ENCODE measurements at regions not wholly inside any gene's neighbourhood (a gene's known extent, or its start where the extent isn't known, plus 50 kb on each side); places are given as distances from the start of the nearest gene placed in this dataset.

- TF ChIP-seq CTCF (conservative IDR thresholded peaks at IDR 0.05), result no peak
- Mint-ChIP-seq H3K27ac (no peak overlapping the region), H3K4me3 (no peak overlapping the region), H3K36me3 (no peaks in the 10 kb centered on the region), H3K4me1 (ENCODE audit: unreplicated experiment) (no peaks in the 10 kb centered on the region), H3K9me3 (peaks cover 7% of the 10 kb centered on the region), H3K27me3 (no peaks in the 10 kb centered on the region)
- DNase-seq (ENCODE audit: extremely low spot score, unreplicated experiment), result no peak
Observed at GRCh38 chr10:30256084-30256483, 93.0 kb downstream of the MTPAP start.

GRCh38 chr10:30254926-30255325 is 94.2 kb downstream of the MTPAP start:
- no peak for DNase-seq (ENCODE audit: extremely low spot score, unreplicated experiment)
- Mint-ChIP-seq H3K4me1 (ENCODE audit: unreplicated experiment) (no peaks in the 10 kb centered on the region), H3K4me3 (no peak overlapping the region), H3K9me3 (peaks cover 7% of the 10 kb centered on the region), H3K27me3 (no peaks in the 10 kb centered on the region), H3K36me3 (no peaks in the 10 kb centered on the region), H3K27ac (no peak overlapping the region)
- TF ChIP-seq CTCF (conservative IDR thresholded peaks at IDR 0.05), result no peak

GRCh38 chr10:30248728-30249127 is 100.3 kb downstream of the MTPAP start:
- H3K27ac Mint-ChIP-seq, result no peak overlapping the region
- H3K9me3 Mint-ChIP-seq, result no peaks in the 10 kb centered on the region
- no peak for DNase-seq (ENCODE audit: extremely low spot score, unreplicated experiment)
- no peak for TF ChIP-seq CTCF (conservative IDR thresholded peaks at IDR 0.05)
- H3K36me3 Mint-ChIP-seq, result no peaks in the 10 kb centered on the region
- no peaks in the 10 kb centered on the region for H3K27me3 Mint-ChIP-seq
- no peak overlapping the region for H3K4me3 Mint-ChIP-seq
- H3K4me1 Mint-ChIP-seq (ENCODE audit: unreplicated experiment), result no peaks in the 10 kb centered on the region

GRCh38 chr10:30247704-30248103 is 101.4 kb downstream of the MTPAP start:
- TF ChIP-seq CTCF (conservative IDR thresholded peaks at IDR 0.05), result no peak
- H3K27me3 Mint-ChIP-seq, result no peaks in the 10 kb centered on the region
- H3K27ac Mint-ChIP-seq, result no peak overlapping the region
- no peaks in the 10 kb centered on the region for H3K4me1 Mint-ChIP-seq (ENCODE audit: unreplicated experiment)
- no peak overlapping the region for H3K4me3 Mint-ChIP-seq
- no peaks in the 10 kb centered on the region for H3K9me3 Mint-ChIP-seq
- no peak for DNase-seq (ENCODE audit: extremely low spot score, unreplicated experiment)
- H3K36me3 Mint-ChIP-seq, result no peaks in the 10 kb centered on the region

GRCh38 chr10:30241422-30242110 is 107.5 kb downstream of the MTPAP start:
- H3K9me3 Mint-ChIP-seq, result no peaks in the 10 kb centered on the region
- no peak overlapping the region for H3K27ac Mint-ChIP-seq
- no peak for DNase-seq (ENCODE audit: extremely low spot score, unreplicated experiment)
- H3K36me3 Mint-ChIP-seq, result no peaks in the 10 kb centered on the region
- H3K4me1 Mint-ChIP-seq (ENCODE audit: unreplicated experiment), result peaks cover 5% of the 10 kb centered on the region
- no peaks in the 10 kb centered on the region for H3K27me3 Mint-ChIP-seq
- no peak for TF ChIP-seq CTCF (conservative IDR thresholded peaks at IDR 0.05)
- no peak overlapping the region for H3K4me3 Mint-ChIP-seq

- H3K27me3 Mint-ChIP-seq, result no peaks in the 10 kb centered on the region
- H3K36me3 Mint-ChIP-seq, result no peaks in the 10 kb centered on the region
- no peak overlapping the region for H3K4me3 Mint-ChIP-seq
- TF ChIP-seq CTCF (conservative IDR thresholded peaks at IDR 0.05), result no peak
- peaks cover 5% of the 10 kb centered on the region for H3K4me1 Mint-ChIP-seq (ENCODE audit: unreplicated experiment)
- no peaks in the 10 kb centered on the region for H3K9me3 Mint-ChIP-seq
- no peak overlapping the region for H3K27ac Mint-ChIP-seq
- DNase-seq (ENCODE audit: extremely low spot score, unreplicated experiment), result no peak
Observed at GRCh38 chr10:30238836-30239235, 110.2 kb downstream of the MTPAP start.

Measured in type B pancreatic cell (in vitro differentiated cells).